Stomach (tissue), 8 donors: ENCODE measurements at regions not wholly inside any gene's neighbourhood (a gene's known extent, or its start where the extent isn't known, plus 50 kb on each side); places are given as distances from the start of the nearest gene placed in this dataset.

Experiments
- DNase-seq, 2 donors: peaks; one replicate each; pipeline versions ENCODE4 v3.0.0 to v3.0.0-alpha.2; 2013 to 2019
- H3K27ac ChIP-seq, 5 donors: fragments of 200-600 bp in 4 of 5; sonication (generic) in 4 of 5; one replicate each; pipeline ENCODE4 v1.5.1; 2013 to 2019; ENCODE audit warnings: mild to moderate bottlenecking in 1 of 5, moderate library complexity in 1 of 5
- H3K27me3 ChIP-seq, 3 donors: fragments of 200-600 bp; sonication (generic); one replicate each; pipeline ENCODE4 v1.5.1; 2017 to 2019; ENCODE audit warnings: mixed run types in 1 of 3
- H3K36me3 ChIP-seq, 4 donors: fragments of 200-600 bp; sonication (generic); 1 replicate in 3 of 4; 2 replicates in 1 of 4; pipeline ENCODE4 v1.5.1; 2016 to 2019
- H3K4me1 ChIP-seq, 4 donors: fragments of 200-600 bp; sonication (generic); one replicate each; pipeline ENCODE4 v1.5.1; 2016 to 2019
- H3K4me3 ChIP-seq, 4 donors: fragments of 200-600 bp; sonication (generic) in 3 of 4; one replicate each; pipeline ENCODE4 v1.5.1; 2016 to 2019; ENCODE audit warnings: mild to moderate bottlenecking in 1 of 4
- H3K9me3 ChIP-seq, 4 donors: fragments of 200-600 bp; sonication (generic); one replicate each; pipeline ENCODE4 v1.5.1; 2016 to 2019
- CTCF ChIP-seq, 7 experiments: fragments of 450-650 bp in 4 of 7; fragments of 200-600 bp in 3 of 7; sonication (generic) in 3 of 7; IDR thresholded peaks; one replicate each; pipeline ENCODE4 v1.5.1; 2016 to 2019; ENCODE audit warnings: antibody characterized with exemption in 7 of 7, control low read depth in 2 of 7, mild to moderate bottlenecking in 1 of 7
- EP300 ChIP-seq: sonication (generic); formaldehyde crosslinking; IDR thresholded peaks from one replicate; pipeline ENCODE4 v1.6.1; 2017; ENCODE audit warnings: antibody characterized with exemption
- POLR2A ChIP-seq, 4 donors: fragments of 450-650 bp; IDR thresholded peaks; one replicate each; pipeline ENCODE4 v1.6.1; 2016; ENCODE audit warnings: antibody characterized with exemption in 4 of 4, control low read depth in 2 of 4, mild to moderate bottlenecking in 1 of 4, moderate library complexity in 1 of 4
- POLR2AphosphoS5 ChIP-seq, 3 donors: sonication (generic); formaldehyde crosslinking; IDR thresholded peaks; one replicate each; pipeline ENCODE4 v1.6.1; 2016; ENCODE audit warnings: antibody characterized with exemption in 3 of 3
- WGBS, 5 donors: extraction: QIAGEN DNeasy Blood & Tissue Kit in 3 of 5; methylation state at CpG; one replicate each; pipeline versions ENCODE4 v1.1.5 to v1.1.7; 2013 to 2018; 5-methylcytosine and 5-hydroxymethylcytosine counted together
- intact Hi-C: fragments of 100-400 bp; cut with DNase I; formaldehyde crosslinking; loops from one replicate; pipeline ENCODE4 v1.15.1; 2023; ENCODE audit warnings: low total_unique reads
- donor health status: healthy with polysubstance abuse.
- donor health status: Bipolar disorder and iron deficiency.
- donor health status: healthy.

- no peak for TF ChIP-seq POLR2A (IDR thresholded peaks at IDR 0.05)
- TF ChIP-seq CTCF (IDR thresholded peaks at IDR 0.05), result no peak
- no peak for TF ChIP-seq POLR2AphosphoS5 (IDR thresholded peaks at IDR 0.05)
- no peak for TF ChIP-seq EP300
- H3K9me3 ChIP-seq, result no peaks in the 10 kb centered on the region
- intact Hi-C loops, result no loop called here
- H3K4me3 ChIP-seq, result no peak overlapping the region
- H3K27me3 ChIP-seq, result no peaks in the 10 kb centered on the region
- no peaks in the 10 kb centered on the region for H3K4me1 ChIP-seq
- H3K27ac ChIP-seq, result no peak overlapping the region
- no peak for DNase-seq
- H3K36me3 ChIP-seq, result no peaks in the 10 kb centered on the region
Measured at GRCh38 chr6:120198033-120198432, 848.5 kb upstream of the MAN1A1 start.

DNA sequence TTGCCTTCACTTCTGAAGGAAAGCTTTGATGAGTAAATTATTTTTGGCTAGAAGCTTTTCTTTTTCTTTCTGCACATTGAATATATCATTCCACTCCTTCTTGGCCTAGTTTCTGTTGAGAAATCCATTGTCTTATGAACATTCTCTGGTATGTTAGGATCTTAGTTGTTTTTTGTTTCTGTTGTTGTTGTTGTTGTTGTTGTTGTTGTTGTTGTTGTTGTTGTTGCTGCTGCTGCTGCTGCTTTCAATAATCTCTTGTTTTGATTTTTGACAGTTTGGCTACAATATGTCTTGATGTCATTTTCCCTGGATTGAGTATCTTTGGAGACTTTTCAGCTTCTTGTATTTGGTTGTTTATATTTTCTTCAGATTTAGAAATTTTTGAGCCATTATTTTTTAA, 836.5 kb upstream of the MAN1A1 start:
- H3K9me3 ChIP-seq, result peaks cover 0 to 7% (median 0%) of the 10 kb centered on the region in 4 donors
- H3K4me3 ChIP-seq, result no peak overlapping the region
- H3K4me1 ChIP-seq, result no peaks in the 10 kb centered on the region
- TF ChIP-seq EP300, result no peak
- no peak for TF ChIP-seq POLR2AphosphoS5 (IDR thresholded peaks at IDR 0.05)
- TF ChIP-seq CTCF (IDR thresholded peaks at IDR 0.05), result no peak
- no peak for TF ChIP-seq POLR2A (IDR thresholded peaks at IDR 0.05)
- DNase-seq, result no peak
- H3K27ac ChIP-seq, result no peak overlapping the region
- intact Hi-C loops, result no loop called here
- H3K27me3 ChIP-seq, result no peaks in the 10 kb centered on the region
- no peaks in the 10 kb centered on the region for H3K36me3 ChIP-seq

DNA sequence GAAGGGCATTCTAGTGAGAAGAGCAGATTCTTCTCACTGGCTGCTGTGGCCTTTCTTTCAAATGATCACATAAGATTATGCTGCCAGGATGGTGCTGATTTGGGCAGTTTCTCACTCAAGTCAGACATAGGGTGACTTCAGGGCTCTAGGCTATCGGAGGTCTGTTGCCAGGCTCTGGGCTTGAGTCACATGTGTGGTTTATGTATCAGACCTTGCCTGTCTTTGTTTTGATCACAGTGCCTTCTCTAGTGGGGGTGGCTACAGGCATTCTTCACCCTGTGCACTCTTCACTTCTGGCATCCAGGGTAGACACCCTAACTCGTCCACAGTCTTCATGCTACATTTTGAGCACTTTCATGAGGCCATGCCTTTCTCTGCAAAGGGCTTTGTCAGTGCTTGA, 823.7 kb upstream of the MAN1A1 start:
- 81 to 91% (median 84%) methylated on average over 2 of the region's 2 CpGs for WGBS, 5 donors
- H3K9me3 ChIP-seq, result no peaks in the 10 kb centered on the region
- no peaks in the 10 kb centered on the region for H3K27me3 ChIP-seq
- TF ChIP-seq CTCF (IDR thresholded peaks at IDR 0.05) (no peak), EP300 (no peak), POLR2AphosphoS5 (IDR thresholded peaks at IDR 0.05) (no peak), POLR2A (IDR thresholded peaks at IDR 0.05) (no peak)
- H3K36me3 ChIP-seq, result no peaks in the 10 kb centered on the region
- intact Hi-C loops, result no loop called here
- H3K4me1 ChIP-seq, result no peaks in the 10 kb centered on the region
- no peak overlapping the region for H3K4me3 ChIP-seq
- no peak overlapping the region for H3K27ac ChIP-seq
- DNase-seq, result no peak

- 57 to 68% (median 59%) methylated on average over 4 of the region's 4 CpGs for WGBS, 5 donors
- H3K27ac ChIP-seq, result no peak overlapping the region
- intact Hi-C loops, result no loop called here
- H3K4me3 ChIP-seq, result no peak overlapping the region
- DNase-seq, result no peak
- H3K4me1 ChIP-seq, result no peaks in the 10 kb centered on the region
- no peak for TF ChIP-seq POLR2A (IDR thresholded peaks at IDR 0.05)
- TF ChIP-seq CTCF (IDR thresholded peaks at IDR 0.05), result no peak
- no peak for TF ChIP-seq EP300
- TF ChIP-seq POLR2AphosphoS5 (IDR thresholded peaks at IDR 0.05), result no peak
- no peaks in the 10 kb centered on the region for H3K27me3 ChIP-seq
- no peaks in the 10 kb centered on the region for H3K9me3 ChIP-seq
- no peaks in the 10 kb centered on the region for H3K36me3 ChIP-seq
Measured at GRCh38 chr6:120164531-120164930, 815.0 kb upstream of the MAN1A1 start.

GRCh38 chr6:120157873-120158272, 808.3 kb upstream of the MAN1A1 start:
- Histone ChIP-seq H3K4me1 (no peaks in the 10 kb centered on the region), H3K9me3 (no peaks in the 10 kb centered on the region), H3K4me3 (no peak overlapping the region), H3K36me3 (no peaks in the 10 kb centered on the region), H3K27me3 (no peaks in the 10 kb centered on the region), H3K27ac (no peak overlapping the region)
- no peak for DNase-seq
- intact Hi-C loops, result no loop called here
- TF ChIP-seq CTCF (IDR thresholded peaks at IDR 0.05) (no peak), POLR2AphosphoS5 (IDR thresholded peaks at IDR 0.05) (no peak), POLR2A (IDR thresholded peaks at IDR 0.05) (no peak), EP300 (no peak)
